ENCODE measurements at regions not wholly inside any gene's neighbourhood (a gene's known extent, or its start where the extent isn't known, plus 50 kb on each side); places are given as distances from the start of the nearest gene placed in this dataset.
"Not testable (repeated sequence)": the region's sequence is repeated elsewhere in the genome, so short reads cannot be mapped to it uniquely, and the experiment has no call there.

DNA sequence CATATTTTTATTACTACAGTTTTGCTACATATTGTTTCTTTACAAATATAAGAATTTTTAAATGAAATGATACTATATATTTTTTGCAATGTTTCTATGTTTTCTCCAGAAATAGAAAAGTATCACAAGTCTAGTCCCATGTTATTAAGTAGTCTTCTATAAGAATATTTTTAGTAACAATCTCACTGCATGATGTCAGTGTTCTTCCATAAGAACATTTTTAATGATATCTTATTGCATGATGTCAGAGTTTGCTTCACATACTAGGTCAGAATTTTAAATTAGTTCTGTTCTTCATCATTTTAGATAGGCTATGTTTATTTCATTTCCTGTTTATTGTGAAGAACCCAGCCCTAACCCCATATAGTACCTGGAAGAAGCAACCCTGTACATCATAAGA lies 265.3 kb upstream of the IL12A start:
- no peak for DNase-seq (ENCODE audit: low read depth in 2 of 2)

DNA sequence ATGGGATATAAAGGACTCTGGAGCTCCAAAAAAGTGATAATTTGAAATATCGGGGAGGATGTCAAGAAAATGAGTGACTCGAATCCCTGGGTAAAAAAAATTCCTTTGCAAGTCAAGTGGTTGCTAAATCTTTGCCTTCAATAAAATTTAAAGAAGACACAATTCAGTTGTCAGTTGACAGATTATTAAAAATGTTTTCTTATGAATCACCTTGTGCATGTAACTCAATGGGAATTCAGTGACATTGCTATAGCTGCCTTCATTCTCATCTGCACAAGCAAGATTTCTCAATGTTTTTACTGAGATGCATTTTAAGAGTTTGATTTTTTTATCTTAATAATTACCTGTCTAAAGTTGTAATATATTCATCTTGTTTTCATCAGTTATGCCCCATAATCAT lies 264.0 kb upstream of the IL12A start:
- DNase-seq (ENCODE audit: low read depth in 2 of 2) = no peak

DNA sequence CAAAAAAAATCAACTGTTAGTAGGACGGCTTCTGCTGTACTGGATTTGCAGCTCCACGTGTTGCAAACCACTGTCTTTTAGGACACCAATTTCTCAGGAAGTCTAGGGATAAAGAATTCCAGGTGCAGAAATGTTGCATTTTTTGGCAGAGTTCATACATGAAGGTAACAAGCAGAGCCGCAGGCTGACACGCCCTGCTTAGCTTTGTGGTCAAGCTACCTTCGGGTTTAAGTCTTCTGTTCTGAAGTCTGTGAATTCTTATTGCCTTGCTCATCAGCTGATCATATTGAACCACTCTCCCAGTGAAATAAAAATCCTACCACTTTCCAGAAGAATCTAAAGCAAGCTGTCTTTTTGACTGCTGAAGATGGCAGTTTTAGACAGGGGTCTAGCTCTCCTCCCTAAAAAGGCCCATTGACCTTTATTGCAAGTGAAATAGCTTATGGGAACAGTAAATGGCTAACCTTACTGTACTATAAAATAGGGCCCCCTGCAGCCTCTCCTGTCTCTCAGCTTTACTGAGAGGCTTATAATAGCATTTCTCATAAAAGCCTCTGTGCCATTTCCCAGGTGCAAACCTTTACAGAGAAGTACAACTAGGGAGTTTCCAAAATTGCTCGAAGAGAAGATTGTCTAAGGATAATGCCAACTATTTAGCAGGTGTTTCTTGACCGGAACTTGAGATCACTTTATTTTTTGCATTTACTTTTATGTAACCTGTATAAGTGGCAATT lies 262.2 kb upstream of the IL12A start:
- DNase-seq (ENCODE audit: low read depth in 2 of 2) = no peak

- DNase-seq (ENCODE audit: low read depth in 2 of 2) = no peak
Measured at GRCh38 chr3:159727506-159727905, 261.1 kb upstream of the IL12A start.

DNA sequence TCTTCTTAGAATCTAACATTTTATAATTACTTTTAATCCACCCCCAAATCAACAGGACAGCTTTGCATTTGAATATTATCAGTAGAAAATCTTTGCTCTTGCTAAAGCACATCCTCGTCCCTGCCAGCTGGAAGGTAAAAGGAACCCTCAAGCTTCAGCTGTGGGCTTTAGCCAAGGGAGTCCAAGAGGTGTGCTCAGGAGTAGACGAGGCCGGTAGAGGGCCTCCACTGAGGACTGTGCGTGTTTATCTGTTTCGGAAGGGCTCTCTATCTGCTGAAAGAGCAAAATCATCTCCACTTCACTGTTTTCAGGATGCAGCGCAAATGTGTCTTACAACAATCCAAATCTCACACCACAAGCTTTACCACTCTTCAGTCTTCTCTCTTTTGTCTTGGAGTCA lies 257.4 kb upstream of the IL12A start:
- no peak for DNase-seq (ENCODE audit: low read depth in 2 of 2)

GRCh38 chr3:159732172-159733111 lies 256.2 kb upstream of the IL12A start:
- DNase-seq (ENCODE audit: low read depth in 2 of 2) = no peak

DNA sequence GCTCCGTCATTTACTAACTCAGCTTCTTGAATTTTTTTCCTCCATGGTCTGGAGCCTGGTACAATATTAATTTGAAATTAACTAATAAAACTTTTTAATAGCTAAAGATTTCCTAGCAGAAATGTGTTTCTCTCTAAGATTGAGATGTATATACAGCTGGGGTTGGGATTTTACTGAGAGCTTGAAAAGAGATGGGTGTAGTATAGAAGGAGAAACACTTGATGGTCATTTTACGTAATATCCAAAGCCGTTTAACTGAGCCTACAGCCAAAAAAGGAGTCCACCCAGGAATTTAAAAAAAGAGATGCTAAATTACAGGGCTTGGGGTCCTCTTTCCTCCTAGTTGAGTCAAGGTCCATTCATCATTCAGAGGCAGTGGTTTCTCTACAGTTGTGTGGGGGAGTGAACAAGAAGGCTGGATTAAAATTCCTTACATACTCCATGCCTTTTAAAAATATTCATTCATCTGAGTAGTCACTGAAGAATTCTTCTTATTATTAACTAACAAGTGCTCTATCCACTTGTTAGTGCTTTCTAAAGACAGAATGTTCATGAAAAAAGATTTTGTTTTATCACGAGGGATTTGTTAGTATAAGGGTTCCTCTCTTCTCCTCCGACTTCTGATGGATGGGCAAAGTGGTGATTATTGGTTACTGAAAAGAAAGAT lies 255.3 kb upstream of the IL12A start:
- no peak for DNase-seq (ENCODE audit: low read depth in 2 of 2)

GRCh38 chr3:159734681-159735080 lies 254.0 kb upstream of the IL12A start:
- no peak for DNase-seq (ENCODE audit: low read depth in 2 of 2)

- no peak for DNase-seq (ENCODE audit: low read depth in 2 of 2)
Measured at GRCh38 chr3:159739166-159739565, 249.5 kb upstream of the IL12A start.

DNA sequence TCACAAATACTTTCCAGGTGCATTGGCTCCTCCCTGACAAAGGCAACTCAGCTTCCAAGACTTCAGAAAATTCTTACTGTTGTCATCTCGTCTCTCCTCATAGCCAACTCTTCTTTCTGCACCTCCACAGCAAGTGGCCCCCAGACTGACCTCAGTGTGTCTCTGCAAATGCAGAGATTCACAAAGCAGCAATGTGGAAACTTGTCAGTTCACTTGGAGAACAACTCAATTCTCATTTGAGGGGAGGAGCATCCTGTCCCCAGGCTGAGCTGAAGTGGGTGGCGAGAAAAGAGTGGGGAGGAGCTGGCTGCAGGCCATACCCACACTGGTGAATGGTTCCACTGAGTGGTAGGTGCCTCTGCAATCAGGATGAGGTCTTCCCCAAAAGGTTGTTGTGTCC lies 248.7 kb upstream of the IL12A start:
- no peak for DNase-seq (ENCODE audit: low read depth in 2 of 2)

- DNase-seq (ENCODE audit: low read depth in 2 of 2) = no peak
Measured at GRCh38 chr3:159741281-159741680, 247.4 kb upstream of the IL12A start.

DNA sequence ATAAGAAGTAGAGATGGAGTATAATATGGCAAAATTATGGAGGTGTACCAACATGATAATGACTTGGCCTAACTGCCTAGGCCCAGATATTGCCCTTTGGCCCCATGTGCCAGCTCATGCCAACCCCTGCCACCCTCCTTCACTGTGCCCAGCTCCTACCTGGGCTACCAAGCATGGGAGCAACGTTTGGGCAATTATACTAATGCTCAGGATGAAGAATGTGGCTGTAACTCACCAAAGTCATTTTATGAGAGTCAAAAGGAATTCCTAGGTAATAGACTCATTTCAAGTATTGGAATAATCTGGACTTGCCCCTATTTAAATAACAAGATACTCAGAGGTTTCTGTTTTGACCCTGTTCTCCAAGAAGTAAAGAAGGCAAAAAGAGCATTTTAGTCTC lies 240.2 kb upstream of the IL12A start:
- no peak for DNase-seq (ENCODE audit: low read depth in 2 of 2)

DNA sequence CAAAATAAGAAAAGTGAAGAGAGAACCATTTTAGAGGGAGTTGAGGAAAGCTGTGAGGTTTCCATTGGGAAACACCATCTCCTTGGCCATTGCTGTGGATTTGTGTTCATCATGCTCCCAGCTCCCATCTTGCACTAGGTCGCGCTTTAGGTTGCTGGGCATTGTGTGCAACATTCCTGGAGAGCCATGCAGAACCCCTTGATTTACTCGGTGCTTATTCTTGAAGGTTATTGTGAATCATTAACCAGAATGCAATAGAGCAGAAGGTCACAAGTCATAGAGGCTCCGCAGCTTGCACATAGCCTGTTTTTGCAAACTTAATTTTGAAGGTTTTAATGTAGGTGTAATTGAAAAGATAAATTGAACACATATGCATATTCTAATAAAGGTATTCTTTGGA lies 239.2 kb upstream of the IL12A start:
- no peak for DNase-seq (ENCODE audit: low read depth in 2 of 2)

- no peak for DNase-seq (ENCODE audit: low read depth in 2 of 2)
Measured at GRCh38 chr3:159751146-159751545, 237.5 kb upstream of the IL12A start.

DNA sequence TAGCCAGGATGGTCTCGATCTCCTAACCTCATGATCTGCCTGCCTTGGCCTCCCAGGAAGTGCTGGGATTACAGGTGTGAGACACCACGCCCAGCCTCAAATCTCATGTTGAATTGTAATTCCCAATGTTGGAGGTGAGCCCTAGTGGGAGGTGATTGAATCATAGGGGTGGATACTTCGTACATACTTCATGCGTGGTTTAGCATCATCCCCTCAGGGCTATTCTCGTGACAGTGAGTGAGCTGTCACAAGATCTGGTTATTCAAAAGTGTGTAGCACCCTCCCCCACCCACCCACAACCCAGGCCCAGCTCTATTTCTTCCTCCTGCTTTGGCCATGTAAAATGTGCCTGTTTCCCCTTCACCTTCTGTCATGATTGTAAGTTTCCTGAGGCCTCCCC lies 236.9 kb upstream of the IL12A start:
- DNase-seq (ENCODE audit: low read depth in 2 of 2) = no peak

DNA sequence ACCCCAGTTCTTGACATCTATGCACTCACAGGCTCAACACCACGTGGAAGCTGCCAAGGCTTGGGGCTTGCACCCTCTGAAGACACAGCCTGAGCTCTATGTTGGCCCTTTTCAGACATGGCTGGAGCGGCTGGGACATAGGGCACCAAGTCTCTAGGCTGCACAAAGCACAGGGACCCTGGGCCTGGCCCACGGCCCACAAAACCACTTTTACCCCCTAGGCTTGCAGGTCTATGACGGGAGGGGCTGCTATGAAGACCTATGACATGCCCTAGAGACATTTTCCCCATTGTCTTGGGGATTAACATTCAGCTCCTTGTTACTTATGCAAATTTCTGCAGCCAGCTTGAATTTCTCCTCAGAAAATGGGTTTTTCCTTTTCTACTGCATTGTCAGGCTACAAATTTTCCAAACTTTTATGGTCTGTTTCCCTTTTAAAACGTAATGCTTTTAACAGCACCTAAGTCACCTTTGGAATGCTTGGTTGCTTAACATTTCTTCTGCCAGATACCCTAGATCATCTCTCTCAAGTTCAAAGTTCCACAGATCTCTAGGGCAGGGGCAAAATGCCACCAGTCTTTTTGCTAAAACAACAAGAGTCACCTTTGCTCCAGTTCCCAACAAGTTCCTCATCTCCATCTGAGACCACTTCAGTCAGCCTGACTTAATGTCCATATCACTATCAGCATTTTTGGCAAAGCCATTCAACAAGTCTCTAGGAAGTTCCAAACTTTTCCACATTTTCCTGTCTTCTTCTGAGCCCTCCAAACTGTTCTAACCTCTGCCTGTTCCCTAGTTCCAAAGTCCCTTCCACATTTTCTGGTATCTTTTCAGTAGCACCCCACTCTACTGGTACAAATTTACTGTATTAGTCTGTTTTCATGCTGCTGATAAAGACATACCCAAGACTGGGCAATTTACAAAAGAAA lies 232.1 kb upstream of the IL12A start:
- not testable (repeated sequence) for DNase-seq (ENCODE audit: low read depth in 2 of 2)

DNA sequence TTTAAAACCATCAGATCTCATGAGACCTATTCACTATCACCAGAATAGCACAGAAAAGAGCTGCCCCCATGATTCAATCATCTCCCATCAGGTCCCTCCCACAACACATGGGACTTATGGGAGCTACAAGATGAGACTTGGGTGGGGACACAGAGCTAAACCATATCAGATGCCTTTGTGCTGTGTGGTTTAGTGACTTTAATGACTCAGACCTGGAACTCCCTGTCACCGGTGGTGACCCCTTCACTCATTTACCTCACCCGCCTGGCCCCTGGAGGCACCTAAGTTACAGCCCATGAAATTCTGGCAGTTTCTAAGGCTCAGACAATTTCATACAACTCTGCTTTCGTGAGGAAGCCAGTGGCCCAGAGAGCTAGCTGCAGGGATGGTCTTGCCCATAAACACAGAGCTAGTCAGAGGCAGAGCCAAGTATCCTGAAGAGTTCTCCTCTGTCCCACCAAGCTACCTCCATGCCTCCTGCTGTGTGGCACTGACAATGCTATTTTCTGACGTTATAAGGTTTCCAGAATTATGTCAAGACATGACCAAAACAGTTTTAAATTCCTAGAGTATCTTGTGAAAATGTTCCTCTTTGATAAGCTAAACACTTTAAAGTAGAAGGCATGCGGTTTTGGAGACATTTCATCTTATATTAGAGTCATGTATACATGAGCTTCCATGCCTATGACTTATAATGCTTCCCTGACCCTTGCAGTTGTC lies 231.1 kb upstream of the IL12A start:
- no peak for DNase-seq (ENCODE audit: low read depth in 2 of 2)

DNA sequence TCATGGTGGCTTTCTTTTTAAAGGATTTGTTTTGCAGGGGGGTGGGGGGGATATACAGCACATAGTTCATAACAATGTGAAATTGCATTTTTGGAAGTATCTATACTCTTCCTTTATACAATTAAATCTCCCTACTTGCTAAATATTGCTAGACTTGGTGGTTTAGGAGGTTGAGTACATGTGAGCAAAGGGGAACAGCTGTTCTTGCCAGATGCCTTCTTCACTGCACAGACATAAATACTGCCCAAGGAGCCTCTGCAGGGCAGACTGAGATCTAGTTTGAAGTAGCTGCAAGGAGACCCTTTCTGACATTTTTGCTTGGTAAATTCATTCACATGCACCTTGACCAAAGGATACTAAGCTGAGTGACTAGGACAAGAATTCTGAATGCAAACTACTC lies 228.6 kb upstream of the IL12A start:
- DNase-seq (ENCODE audit: low read depth in 2 of 2) = no peak

GRCh38 chr3:159761369-159761768 lies 227.3 kb upstream of the IL12A start:
- DNase-seq (ENCODE audit: low read depth in 2 of 2) = no peak

DNA sequence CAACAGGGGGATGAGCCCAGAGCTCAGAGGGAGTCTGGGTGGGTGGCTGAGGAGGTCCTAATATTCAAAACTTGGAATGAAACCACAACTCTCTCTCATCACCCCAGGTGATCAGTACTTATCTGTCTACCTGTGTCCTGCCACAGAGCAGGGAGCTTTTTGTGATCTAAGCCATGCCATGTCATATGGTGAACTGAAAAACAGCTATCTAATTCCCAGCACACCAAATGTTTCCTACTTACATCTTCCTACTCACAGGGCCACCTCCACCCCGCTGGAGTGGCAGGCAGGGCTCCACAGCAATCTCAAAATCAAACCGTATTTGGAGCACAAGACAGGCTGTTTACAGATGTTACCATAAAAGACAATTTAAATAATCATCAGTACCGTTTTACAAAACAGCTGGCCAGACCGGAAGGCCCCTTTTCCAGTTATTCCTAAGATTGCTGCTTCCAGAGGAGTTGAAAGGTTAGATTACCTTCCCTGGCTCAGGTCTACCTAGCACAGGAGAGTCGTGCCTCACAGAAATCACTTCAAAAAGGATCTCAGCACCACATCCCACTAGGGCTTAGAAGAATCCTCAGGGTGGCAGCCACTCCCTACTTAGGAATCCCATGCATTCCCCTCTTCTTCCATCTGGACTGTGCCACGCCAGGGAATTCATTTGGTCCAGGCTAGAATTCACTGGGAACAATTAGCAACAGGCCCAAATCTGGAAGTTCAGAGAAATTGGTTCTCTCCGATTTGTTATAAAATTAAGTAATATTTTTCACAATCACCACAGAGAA lies 226.6 kb upstream of the IL12A start:
- DNase-seq (ENCODE audit: low read depth in 2 of 2) = no peak

Measured in stimulated activated CD8-positive, alpha-beta memory T cell treated with anti-CD3 and anti-CD28 coated beads, Interleukin-2, amount 100 ng/mL, for 48 hours (primary cell).